Adrenal gland (tissue), 9 donors: ENCODE measurements at regions not wholly inside any gene's neighbourhood (a gene's known extent, or its start where the extent isn't known, plus 50 kb on each side); places are given as distances from the start of the nearest gene placed in this dataset.

Experiments
- DNase-seq, 7 donors: peaks; one replicate each; pipeline ENCODE4 v3.0.0-alpha.2; 2019 to 2020
- H3K27ac ChIP-seq, 5 donors: fragments of 200-600 bp; sonication (generic) in 4 of 5; 1 replicate in 3 of 5; 2 replicates in 2 of 5; pipeline versions ENCODE4 v1.5.1 to v1.8.0; 2016 to 2020; ENCODE audit warnings: mild to moderate bottlenecking in 1 of 5
- H3K27me3 ChIP-seq: fragments of 200-600 bp; 2 replicates; pipeline ENCODE4 v1.8.0; 2021
- H3K36me3 ChIP-seq, 2 donors: fragments of 200-600 bp; replicated peaks in 1 of 2; 1 replicate in 1 of 2; 2 replicates in 1 of 2; pipeline versions ENCODE4 v1.5.1 to v1.8.0; 2018 to 2022
- H3K4me1 ChIP-seq, 2 donors: fragments of 200-600 bp; replicated peaks in 1 of 2; 1 replicate in 1 of 2; 2 replicates in 1 of 2; pipeline versions ENCODE4 v1.5.1 to v1.8.0; 2018 to 2021
- H3K4me3 ChIP-seq, 4 donors: fragments of 200-600 bp; sonication (generic) in 3 of 4; one replicate each; pipeline ENCODE4 v1.5.1; 2016 to 2018
- H3K9me3 ChIP-seq, 3 donors: fragments of 200-600 bp; sonication (generic) in 1 of 3; replicated peaks in 1 of 3; 1 replicate in 2 of 3; 2 replicates in 1 of 3; pipeline versions ENCODE4 v1.5.1 to v1.8.0; 2016 to 2021
- POLR2A ChIP-seq, 2 donors: fragments of 450-650 bp; IDR thresholded peaks; one replicate each; pipeline ENCODE4 v1.6.1; 2017; ENCODE audit warnings: antibody characterized with exemption in 2 of 2, mild to moderate bottlenecking in 2 of 2, moderate library complexity in 1 of 2
- WGBS, 4 donors: extraction: QIAGEN DNeasy Blood & Tissue Kit in 2 of 4; methylation state at CpG; one replicate each; pipeline versions ENCODE4 v1.1.5 to v1.1.7; 2013 to 2017; 5-methylcytosine and 5-hydroxymethylcytosine counted together
- intact Hi-C, 2 donors: fragments of 100-400 bp; cut with DNase I; formaldehyde crosslinking; loops; one replicate each; pipeline versions ENCODE4 v1.14.1 to v1.15.0; 2022 to 2023
- TF ChIP-seq, protein P1 (sequence below), 6 experiments: fragments of 450-650 bp in 4 of 6; fragments of 200-600 bp in 2 of 6; sonication (generic) in 1 of 6; IDR thresholded peaks; 1 replicate in 5 of 6; 2 replicates in 1 of 6; pipeline versions ENCODE4 v1.5.1 to v1.8.0; 2016 to 2021; ENCODE audit warnings: antibody characterized with exemption in 6 of 6, mild to moderate bottlenecking in 2 of 6, moderate library complexity in 1 of 6
- donor health status: healthy with polysubstance abuse.
- donor health status: Bipolar disorder and iron deficiency.
- donor health status: DM: yes; HTN: yes; CAD: no.
- donor health status: DM: no; HTN: no; CAD: no.
- donor health status: DM: no; HTN: no; CAD: no.

- Histone ChIP-seq H3K27ac (no peak overlapping the region), H3K36me3 (no peaks in the 10 kb centered on the region), H3K4me1 (no peaks in the 10 kb centered on the region), H3K9me3 (no peaks in the 10 kb centered on the region), H3K4me3 (no peak overlapping the region), H3K27me3 (no peaks in the 10 kb centered on the region)
- DNase-seq: no peak
- intact Hi-C loops: no loop called here
- 77 to 87% (median 83%) methylated on average over 5 of the region's 5 CpGs for WGBS, 4 donors
- no peak for TF ChIP-seq POLR2A (IDR thresholded peaks at IDR 0.05)
- TF ChIP-seq, protein P1, sequence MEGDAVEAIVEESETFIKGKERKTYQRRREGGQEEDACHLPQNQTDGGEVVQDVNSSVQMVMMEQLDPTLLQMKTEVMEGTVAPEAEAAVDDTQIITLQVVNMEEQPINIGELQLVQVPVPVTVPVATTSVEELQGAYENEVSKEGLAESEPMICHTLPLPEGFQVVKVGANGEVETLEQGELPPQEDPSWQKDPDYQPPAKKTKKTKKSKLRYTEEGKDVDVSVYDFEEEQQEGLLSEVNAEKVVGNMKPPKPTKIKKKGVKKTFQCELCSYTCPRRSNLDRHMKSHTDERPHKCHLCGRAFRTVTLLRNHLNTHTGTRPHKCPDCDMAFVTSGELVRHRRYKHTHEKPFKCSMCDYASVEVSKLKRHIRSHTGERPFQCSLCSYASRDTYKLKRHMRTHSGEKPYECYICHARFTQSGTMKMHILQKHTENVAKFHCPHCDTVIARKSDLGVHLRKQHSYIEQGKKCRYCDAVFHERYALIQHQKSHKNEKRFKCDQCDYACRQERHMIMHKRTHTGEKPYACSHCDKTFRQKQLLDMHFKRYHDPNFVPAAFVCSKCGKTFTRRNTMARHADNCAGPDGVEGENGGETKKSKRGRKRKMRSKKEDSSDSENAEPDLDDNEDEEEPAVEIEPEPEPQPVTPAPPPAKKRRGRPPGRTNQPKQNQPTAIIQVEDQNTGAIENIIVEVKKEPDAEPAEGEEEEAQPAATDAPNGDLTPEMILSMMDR (IDR thresholded peaks at IDR 0.05): no peak
Observed at GRCh38 chr10:29023678-29024077, 265.2 kb upstream of the LYZL1 start.

DNA sequence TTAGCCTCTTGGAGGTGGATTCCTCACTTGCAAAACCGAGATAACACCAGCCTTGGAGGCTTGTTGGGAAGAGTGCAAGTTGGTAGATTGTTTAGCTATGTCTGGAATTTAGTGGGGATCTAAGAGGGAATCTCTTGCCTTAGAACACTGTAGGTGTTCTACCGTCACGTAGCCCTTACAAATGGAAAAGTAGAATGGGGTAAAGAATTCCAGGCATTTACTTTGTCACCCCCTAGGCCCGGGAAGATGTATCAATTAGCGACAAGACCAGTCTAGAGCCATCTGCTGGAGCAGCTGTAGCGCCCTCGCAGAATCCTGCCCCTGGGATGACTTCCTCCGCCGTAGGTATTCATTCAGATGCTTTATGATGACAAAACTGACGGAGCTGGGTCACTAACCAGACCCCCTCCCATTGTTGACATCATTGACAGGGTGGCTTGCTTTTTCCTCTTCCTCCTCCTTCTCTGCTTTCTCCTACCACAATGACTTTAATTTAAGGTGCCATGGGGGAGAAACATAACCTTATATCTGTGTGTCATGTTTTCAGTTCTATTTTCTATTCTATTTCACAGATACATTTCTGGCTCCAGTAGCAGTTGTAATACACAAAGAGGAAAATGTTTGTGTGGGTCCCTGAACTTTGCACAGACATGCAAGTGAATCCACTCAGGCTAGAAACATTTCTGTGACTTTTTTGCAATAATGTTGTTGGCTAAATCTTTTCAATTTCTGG, 262.6 kb upstream of the LYZL1 start:
- Histone ChIP-seq H3K36me3 (no peaks in the 10 kb centered on the region), H3K27ac (no peak overlapping the region), H3K27me3 (no peaks in the 10 kb centered on the region), H3K9me3 (no peaks in the 10 kb centered on the region), H3K4me3 (no peak overlapping the region), H3K4me1 (no peaks in the 10 kb centered on the region)
- 71 to 86% (median 86%) methylated on average over 10 of the region's 10 CpGs for WGBS, 4 donors
- TF ChIP-seq, protein P1 (IDR thresholded peaks at IDR 0.05): no peak
- no peak for TF ChIP-seq POLR2A (IDR thresholded peaks at IDR 0.05)
- intact Hi-C loops: no loop called here
- no peak for DNase-seq

- intact Hi-C loops: no loop called here
- WGBS, 4 donors: 70 to 82% (median 78%) methylated on average over 5 of the region's 5 CpGs
- no peak overlapping the region for H3K27ac ChIP-seq
- H3K4me3 ChIP-seq: no peak overlapping the region
- DNase-seq: no peak
- TF ChIP-seq POLR2A (IDR thresholded peaks at IDR 0.05): no peak
- TF ChIP-seq, protein P1 (IDR thresholded peaks at IDR 0.05): no peak
- H3K9me3 ChIP-seq: no peaks in the 10 kb centered on the region
- no peaks in the 10 kb centered on the region for H3K36me3 ChIP-seq
- H3K4me1 ChIP-seq: no peaks in the 10 kb centered on the region
- no peaks in the 10 kb centered on the region for H3K27me3 ChIP-seq
Observed at GRCh38 chr10:29026802-29027580, 261.9 kb upstream of the LYZL1 start.

DNA sequence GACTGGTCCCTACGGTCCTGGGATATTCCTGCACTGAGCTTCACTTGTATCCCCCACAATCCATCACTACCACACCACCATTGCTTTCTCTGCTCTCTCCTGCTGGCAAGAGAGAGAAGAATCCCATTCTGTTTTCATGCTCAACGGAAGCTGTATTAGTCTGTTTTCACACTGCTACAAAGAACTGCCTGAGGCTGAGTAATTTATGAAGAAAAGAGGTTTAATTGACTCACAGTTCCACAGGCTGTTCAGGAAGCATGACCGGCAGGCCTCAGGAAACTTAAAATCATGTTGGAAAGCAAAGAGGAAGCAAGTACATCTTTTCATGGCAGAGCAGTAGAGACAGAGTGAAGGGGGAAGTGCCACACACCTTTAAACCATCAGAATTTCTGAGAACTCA, 260.4 kb upstream of the LYZL1 start:
- Histone ChIP-seq H3K9me3 (no peaks in the 10 kb centered on the region), H3K4me1 (no peaks in the 10 kb centered on the region), H3K4me3 (no peak overlapping the region), H3K27me3 (no peaks in the 10 kb centered on the region), H3K27ac (no peak overlapping the region), H3K36me3 (no peaks in the 10 kb centered on the region)
- TF ChIP-seq POLR2A (IDR thresholded peaks at IDR 0.05): no peak
- TF ChIP-seq, protein P1 (IDR thresholded peaks at IDR 0.05): no peak
- DNase-seq: no peak
- intact Hi-C loops: no loop called here
- WGBS, 4 donors: 53 to 79% (median 65%) methylated on average over 3 of the region's 3 CpGs
